A549 (cell line): ENCODE measurements at regions not wholly inside any gene's neighbourhood (a gene's known extent, or its start where the extent isn't known, plus 50 kb on each side); places are given as distances from the start of the nearest gene placed in this dataset.

Experiments
- ATAC-seq, 2 experiments: fragments of 200-7000 bp in 1 of 2; fragments of >200 bp in 1 of 2; cut with Nextera tagmentation in 1 of 2; cut with Tn5 transposase in 1 of 2; 3 replicates each; pipeline versions ENCODE4 v1.8.0 to v1.9.1; 2018 to 2020; ENCODE audit warnings: mild to moderate bottlenecking in 1 of 2, moderate library complexity in 1 of 2
- CTCF ChIA-PET: fragments of 300-600 bp; sonication (Branson Sonifier 250); formaldehyde crosslinking; extraction: SDS; loops from one replicate; lab custom pipeline; 2021; ENCODE audit warnings: antibody characterized with exemption, inconsistent platforms; lab: Yijun Ruan, JAX
- POLR2A ChIA-PET: fragments of 350-600 bp; formaldehyde crosslinking; extraction: SDS; loops from one replicate; lab custom pipeline; 2021; ENCODE audit warnings: antibody characterized with exemption, inconsistent platforms; lab: Yijun Ruan, JAX
- DNase-seq, 2 experiments: peaks; one replicate each; pipeline versions ENCODE4 v3.0.0 to v3.0.0-alpha.2; 2011 to 2016; ENCODE audit warnings: low read depth in 1 of 2, low spot score in 1 of 2
- FAIRE-seq: peaks from 2 replicates; lab custom pipeline; 2011; peaks lifted over from hg19 to GRCh38; lab: Jason Lieb, UNC
- H3K27ac ChIP-seq, 2 experiments: fragments of >200 bp; sonication (Bioruptor Twin); formaldehyde crosslinking; 3 replicates each; pipeline ENCODE4 v1.5.1; 2016 to 2017
- H3K4me1 ChIP-seq: fragments of >200 bp; sonication (Bioruptor Twin); formaldehyde crosslinking; 3 replicates; pipeline ENCODE4 v1.6.1; 2016
- H3K4me2 ChIP-seq: fragments of >200 bp; sonication (Bioruptor Twin); formaldehyde crosslinking; 3 replicates; pipeline ENCODE4 v1.6.1; 2016
- H3K4me3 ChIP-seq: fragments of >200 bp; sonication (Bioruptor Twin); formaldehyde crosslinking; 3 replicates; pipeline ENCODE4 v1.5.1; 2016
- H3K9me3 ChIP-seq: fragments of >200 bp; sonication (Bioruptor Twin); formaldehyde crosslinking; 3 replicates; pipeline ENCODE4 v1.6.1; 2016
- BHLHE40 ChIP-seq: IDR thresholded peaks from 2 replicates; pipeline ENCODE4 v1.6.1; 2012; ENCODE audit warnings: low read depth, low read length, inconsistent platforms
- CEBPB ChIP-seq, 2 experiments: fragments of >200 bp in 1 of 2; sonication (Bioruptor Twin) in 1 of 2; formaldehyde crosslinking in 1 of 2; IDR thresholded peaks; 2 replicates each; pipeline ENCODE4 v1.6.1; 2012 to 2016
- CHD4 ChIP-seq: fragments of 200-600 bp; sonication (generic); IDR thresholded peaks from 2 replicates; pipeline ENCODE4 v1.6.1; 2016; ENCODE audit warnings: antibody characterized with exemption, mild to moderate bottlenecking, borderline replicate concordance
- EHF ChIP-seq: fragments of 250-450 bp; sonication (Bioruptor Pico); IDR thresholded peaks from 2 replicates; pipeline ENCODE4 v1.5.0; 2020; ENCODE audit warnings: mild to moderate bottlenecking
- EHMT2 ChIP-seq: fragments of 200-600 bp; sonication (generic); IDR thresholded peaks from 2 replicates; pipeline ENCODE4 v1.6.1; 2016; ENCODE audit warnings: antibody characterized with exemption, low read depth, mild to moderate bottlenecking, moderate library complexity
- ESRRA ChIP-seq: fragments of 150-350 bp; IDR thresholded peaks from 2 replicates; pipeline ENCODE4 v1.6.1; 2014; ENCODE audit warnings: mild to moderate bottlenecking, low read length, borderline replicate concordance
- FOSB ChIP-seq: fragments of 250-450 bp; sonication (Bioruptor Pico); IDR thresholded peaks from 2 replicates; pipeline ENCODE4 v1.5.0; 2020; ENCODE audit warnings: mild to moderate bottlenecking, moderate library complexity
- GATA3 ChIP-seq: IDR thresholded peaks from 2 replicates; pipeline ENCODE4 v1.6.1; 2012; ENCODE audit warnings: borderline replicate concordance
- HDAC2 ChIP-seq: fragments of 200-600 bp; sonication (generic); IDR thresholded peaks from 2 replicates; pipeline ENCODE4 v1.6.1; 2016
- HOXA7 ChIP-seq: fragments of 250-450 bp; sonication (Bioruptor Pico); IDR thresholded peaks from 2 replicates; pipeline ENCODE4 v1.5.0; 2020; ENCODE audit warnings: mild to moderate bottlenecking, moderate library complexity
- HOXB13 ChIP-seq: fragments of 250-450 bp; sonication (Bioruptor Pico); IDR thresholded peaks from 2 replicates; pipeline ENCODE4 v1.5.0; 2020; ENCODE audit warnings: low read depth, mild to moderate bottlenecking, moderate library complexity
- JUNB ChIP-seq: fragments of >200 bp; sonication (Bioruptor Twin); formaldehyde crosslinking; IDR thresholded peaks from 2 replicates; pipeline ENCODE4 v1.6.1; 2016
- MAFK ChIP-seq: fragments of 450-650 bp; IDR thresholded peaks from 2 replicates; pipeline ENCODE4 v1.6.1; 2014; ENCODE audit not compliant: partially characterized antibody
- NFE2L2 ChIP-seq: fragments of 150-350 bp; conservative IDR thresholded peaks from 2 replicates; pipeline ENCODE4 v1.6.1; 2014; ENCODE audit warnings: low read length
- POLR2A ChIP-seq: IDR thresholded peaks from 2 replicates; pipeline ENCODE4 v1.6.1; 2012; ENCODE audit warnings: mild to moderate bottlenecking, low read length
- POLR2AphosphoS2 ChIP-seq: conservative IDR thresholded peaks from 2 replicates; pipeline ENCODE4 v1.6.1; 2012; ENCODE audit warnings: low read length, improper control_type of control experiment, inconsistent platforms
- RAD21 ChIP-seq, 2 experiments: fragments of >200 bp in 1 of 2; sonication (Bioruptor Twin) in 1 of 2; formaldehyde crosslinking in 1 of 2; IDR thresholded peaks in 1 of 2; conservative IDR thresholded peaks in 1 of 2; 2 replicates in 1 of 2; 3 replicates in 1 of 2; pipeline ENCODE4 v1.6.1; 2012 to 2018; ENCODE audit warnings: inconsistent platforms in 1 of 2
- RCOR1 ChIP-seq: fragments of 150-350 bp; IDR thresholded peaks from 2 replicates; pipeline ENCODE4 v1.6.1; 2014; ENCODE audit warnings: antibody characterized with exemption, low read length, low read depth
- RFX5 ChIP-seq: fragments of 450-650 bp; IDR thresholded peaks from 2 replicates; pipeline ENCODE4 v1.7.1; 2014; ENCODE audit warnings: antibody characterized with exemption, mild to moderate bottlenecking, moderate library complexity
- SREBF2 ChIP-seq: fragments of 450-650 bp; IDR thresholded peaks from 2 replicates; pipeline ENCODE4 v1.6.1; 2014; ENCODE audit warnings: mild to moderate bottlenecking, moderate library complexity
- TFCP2L1 ChIP-seq: fragments of 250-450 bp; sonication (Bioruptor Pico); IDR thresholded peaks from 2 replicates; pipeline ENCODE4 v1.5.0; 2021; ENCODE audit warnings: mild to moderate bottlenecking
- ZSCAN20 ChIP-seq: fragments of 250-450 bp; sonication (Bioruptor Pico); IDR thresholded peaks from 2 replicates; pipeline ENCODE4 v1.8.0; 2022; ENCODE audit warnings: mild to moderate bottlenecking, moderate library complexity
- WGBS: methylation state at CpG from one replicate; pipeline ENCODE4 v1.1.6; 2017; ENCODE audit errors: missing lambda C conversion rate; 5-methylcytosine and 5-hydroxymethylcytosine counted together
- TF ChIP-seq, protein P1 (sequence below): fragments of >200 bp; sonication (Bioruptor Twin); formaldehyde crosslinking; IDR thresholded peaks from 2 replicates; pipeline ENCODE4 v1.6.1; 2016
- TF ChIP-seq, protein P2 (sequence below): IDR thresholded peaks from 2 replicates; pipeline ENCODE4 v1.6.1; 2012
- TF ChIP-seq, protein P3 (sequence below): fragments of 150-350 bp; IDR thresholded peaks from 2 replicates; pipeline ENCODE4 v1.6.1; 2014; ENCODE audit warnings: low read depth, mild to moderate bottlenecking, low read length
- TF ChIP-seq, protein P4 (sequence below): fragments of 250-450 bp; sonication (Bioruptor Pico); IDR thresholded peaks from 2 replicates; pipeline ENCODE4 v1.5.0; 2021; ENCODE audit warnings: mild to moderate bottlenecking, moderate library complexity, borderline replicate concordance
- TF ChIP-seq, protein P5 (sequence below): fragments of >200 bp; sonication (Bioruptor Twin); formaldehyde crosslinking; IDR thresholded peaks from 3 replicates; pipeline ENCODE4 v1.6.1; 2016

DNA sequence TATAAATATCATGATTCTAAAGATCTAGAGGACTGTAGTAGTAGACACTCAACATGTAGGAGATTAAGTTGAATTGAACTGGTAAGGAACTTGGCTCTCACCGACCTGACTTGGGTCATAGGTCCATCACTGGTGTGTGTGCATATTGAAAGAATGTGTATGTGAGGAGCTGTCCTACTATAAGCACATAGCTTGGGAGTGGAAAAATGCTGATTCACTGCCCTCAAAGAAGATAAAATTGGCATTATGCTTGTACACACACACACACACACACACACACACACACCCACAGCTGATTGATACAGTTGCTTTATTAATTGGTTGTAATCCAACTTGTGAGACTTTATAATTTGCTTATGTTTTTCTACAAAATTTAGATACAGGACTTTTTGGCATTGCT is 411.0 kb upstream of the NR2F2 start:
- DNase-seq (peak in 1 of 2 experiments; percentile 5), FAIRE-seq (no peak), ATAC-seq (no peak)
- no peaks in the 10 kb centered on the region for H3K4me1 ChIP-seq
- WGBS, result 30% methylated on average over 1 of the region's 1 CpG
- ChIA-PET CTCF (interaction anchor here (1.0 kb wide), 1 partner anchor 9 kb away, joined by 3 read pairs; no protein-coding TSS in a partner anchor), POLR2A (no interaction called here)
- no peaks in the 10 kb centered on the region for H3K9me3 ChIP-seq
- H3K4me3 ChIP-seq, result no peak overlapping the region
- no peak overlapping the region for H3K27ac ChIP-seq
- H3K4me2 ChIP-seq, result no peak overlapping the region
- TF ChIP-seq GATA3 (no peak), MAFK (no peak), RAD21 (conservative IDR thresholded peaks at IDR 0.05 in 1 of 2, IDR thresholded peaks at IDR 0.05 in 1 of 2) (no peak), SREBF2 (no peak), EHF (no peak), CHD4 (no peak), NFE2L2 (no peak), FOSB (CRISPR knock-in tag) (no peak), CEBPB (IDR thresholded peaks at IDR 0.05) (no peak), EHMT2 (no peak), TFCP2L1 (CRISPR knock-in tag) (no peak), BHLHE40 (no peak), POLR2A (no peak), HOXA7 (CRISPR knock-in tag) (no peak), ESRRA (no peak)
- TF ChIP-seq, protein P1, sequence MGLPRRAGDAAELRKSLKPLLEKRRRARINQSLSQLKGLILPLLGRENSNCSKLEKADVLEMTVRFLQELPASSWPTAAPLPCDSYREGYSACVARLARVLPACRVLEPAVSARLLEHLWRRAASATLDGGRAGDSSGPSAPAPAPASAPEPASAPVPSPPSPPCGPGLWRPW, result no peak
- TF ChIP-seq, protein P2, sequence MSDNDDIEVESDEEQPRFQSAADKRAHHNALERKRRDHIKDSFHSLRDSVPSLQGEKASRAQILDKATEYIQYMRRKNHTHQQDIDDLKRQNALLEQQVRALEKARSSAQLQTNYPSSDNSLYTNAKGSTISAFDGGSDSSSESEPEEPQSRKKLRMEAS, result no peak

DNA sequence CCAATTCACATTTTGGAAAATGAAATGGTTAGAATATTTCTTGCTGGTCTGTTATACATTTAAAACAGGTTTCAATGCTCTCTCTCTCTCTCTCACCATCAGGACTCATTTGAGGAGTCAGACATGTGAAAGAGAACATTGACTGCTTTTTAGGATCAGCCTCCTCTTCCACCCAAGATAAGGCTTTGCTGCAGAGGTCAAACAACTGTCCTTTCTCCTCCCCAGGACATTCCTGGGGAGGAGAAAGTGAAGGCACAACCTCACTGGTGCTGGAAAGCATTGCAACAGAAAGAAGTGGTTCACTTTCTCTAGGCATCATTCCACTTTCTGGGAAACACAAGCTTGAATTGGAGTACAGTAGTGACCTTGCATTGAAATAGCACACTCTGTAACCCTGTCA is 409.1 kb upstream of the NR2F2 start:
- H3K4me1 ChIP-seq, result no peaks in the 10 kb centered on the region
- TF ChIP-seq, protein P3, sequence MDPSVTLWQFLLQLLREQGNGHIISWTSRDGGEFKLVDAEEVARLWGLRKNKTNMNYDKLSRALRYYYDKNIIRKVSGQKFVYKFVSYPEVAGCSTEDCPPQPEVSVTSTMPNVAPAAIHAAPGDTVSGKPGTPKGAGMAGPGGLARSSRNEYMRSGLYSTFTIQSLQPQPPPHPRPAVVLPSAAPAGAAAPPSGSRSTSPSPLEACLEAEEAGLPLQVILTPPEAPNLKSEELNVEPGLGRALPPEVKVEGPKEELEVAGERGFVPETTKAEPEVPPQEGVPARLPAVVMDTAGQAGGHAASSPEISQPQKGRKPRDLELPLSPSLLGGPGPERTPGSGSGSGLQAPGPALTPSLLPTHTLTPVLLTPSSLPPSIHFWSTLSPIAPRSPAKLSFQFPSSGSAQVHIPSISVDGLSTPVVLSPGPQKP, result no peak
- TF ChIP-seq JUNB (no peak), HDAC2 (no peak), RCOR1 (no peak)
- ChIA-PET POLR2A (no interaction called here), CTCF (interaction anchor here (1.2 kb wide), 1 partner anchor 13 kb away, joined by 3 read pairs; no protein-coding TSS in a partner anchor)
- no peak overlapping the region for H3K4me3 ChIP-seq
- no peak overlapping the region for H3K27ac ChIP-seq
- no peak for DNase-seq
- H3K4me2 ChIP-seq, result no peak overlapping the region
- H3K9me3 ChIP-seq, result no peaks in the 10 kb centered on the region
- FAIRE-seq, result no peak
- ATAC-seq, result no peak

DNA sequence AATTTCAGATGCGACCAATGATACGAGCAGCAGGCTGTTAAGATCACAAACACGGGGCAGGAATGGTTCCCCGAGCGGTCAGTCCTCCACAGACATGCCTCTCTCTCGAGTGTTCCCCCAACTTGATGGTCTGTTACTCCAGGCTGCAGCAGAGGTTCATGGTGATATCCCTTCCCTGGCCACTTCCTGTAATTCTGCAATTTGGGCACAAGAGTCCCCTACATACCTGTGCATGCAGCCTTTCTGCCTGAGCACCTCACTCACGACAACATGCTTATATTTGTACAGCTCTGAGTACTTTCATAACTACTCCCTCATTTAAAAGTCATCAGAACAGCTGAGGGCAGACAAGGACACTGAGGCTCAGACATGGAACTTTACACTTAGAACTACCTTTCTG is 408.1 kb upstream of the NR2F2 start:
- CTCF ChIA-PET, result interaction anchor here (1.2 kb wide), 1 partner anchor 14 kb away, joined by 3 read pairs; no protein-coding TSS in a partner anchor
- Histone ChIP-seq H3K27ac (no peak overlapping the region), H3K9me3 (no peaks in the 10 kb centered on the region), H3K4me3 (no peak overlapping the region), H3K4me1 (no peaks in the 10 kb centered on the region), H3K4me2 (no peak overlapping the region)
- peak in 1 of 2 experiments; percentile 26 for DNase-seq
- 35% methylated on average over 7 of the region's 7 CpGs for WGBS
- POLR2A ChIA-PET, result no interaction called here
- ATAC-seq, result peak in 1 of 2 experiments; percentile 57; a peak in 3 of 6 replicates
- TF ChIP-seq RAD21 (conservative IDR thresholded peaks at IDR 0.05 in 1 of 2, IDR thresholded peaks at IDR 0.05 in 1 of 2) (peak; percentile 20 to 26; a peak in 2 of 5 replicates), TFCP2L1 (CRISPR knock-in tag) (no peak)
- FAIRE-seq, result no peak

DNA sequence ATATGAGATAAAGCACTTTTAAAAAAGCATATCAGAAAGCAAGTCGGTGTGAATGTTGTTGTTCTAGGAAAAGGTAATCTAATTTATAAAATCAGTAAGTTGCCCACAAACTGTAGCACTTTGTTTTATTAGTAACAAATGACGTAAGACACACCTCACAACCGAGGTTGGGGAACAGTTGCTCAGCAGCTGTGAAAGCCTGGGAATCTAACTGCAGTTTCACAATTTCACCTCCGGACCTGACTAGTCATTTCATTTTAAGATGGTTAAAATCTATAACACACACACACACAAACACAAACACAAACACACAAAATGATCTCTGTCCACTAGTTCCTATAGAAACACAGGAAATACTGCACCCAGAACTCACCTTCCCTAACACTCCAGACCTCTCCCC is 406.7 kb upstream of the NR2F2 start:
- Histone ChIP-seq H3K9me3 (no peaks in the 10 kb centered on the region), H3K4me3 (no peak overlapping the region), H3K27ac (no peak overlapping the region), H3K4me2 (no peak overlapping the region), H3K4me1 (no peaks in the 10 kb centered on the region)
- ChIA-PET CTCF (no interaction called here), POLR2A (no interaction called here)
- no peak for DNase-seq
- FAIRE-seq, result no peak
- no peak for ATAC-seq
- 65% methylated on average over 4 of the region's 4 CpGs for WGBS
- TF ChIP-seq RFX5 (no peak), HDAC2 (no peak), HOXB13 (CRISPR knock-in tag) (no peak), EHMT2 (no peak), POLR2AphosphoS2 (no peak), NFE2L2 (no peak), ZSCAN20 (CRISPR knock-in tag) (no peak), POLR2A (no peak)
- TF ChIP-seq, protein P1, result no peak
- TF ChIP-seq, protein P4, sequence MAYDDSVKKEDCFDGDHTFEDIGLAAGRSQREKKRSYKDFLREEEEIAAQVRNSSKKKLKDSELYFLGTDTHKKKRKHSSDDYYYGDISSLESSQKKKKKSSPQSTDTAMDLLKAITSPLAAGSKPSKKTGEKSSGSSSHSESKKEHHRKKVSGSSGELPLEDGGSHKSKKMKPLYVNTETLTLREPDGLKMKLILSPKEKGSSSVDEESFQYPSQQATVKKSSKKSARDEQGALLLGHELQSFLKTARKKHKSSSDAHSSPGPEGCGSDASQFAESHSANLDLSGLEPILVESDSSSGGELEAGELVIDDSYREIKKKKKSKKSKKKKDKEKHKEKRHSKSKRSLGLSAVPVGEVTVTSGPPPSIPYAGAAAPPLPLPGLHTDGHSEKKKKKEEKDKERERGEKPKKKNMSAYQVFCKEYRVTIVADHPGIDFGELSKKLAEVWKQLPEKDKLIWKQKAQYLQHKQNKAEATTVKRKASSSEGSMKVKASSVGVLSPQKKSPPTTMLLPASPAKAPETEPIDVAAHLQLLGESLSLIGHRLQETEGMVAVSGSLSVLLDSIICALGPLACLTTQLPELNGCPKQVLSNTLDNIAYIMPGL (CRISPR knock-in tag), result no peak
- TF ChIP-seq, protein P5, sequence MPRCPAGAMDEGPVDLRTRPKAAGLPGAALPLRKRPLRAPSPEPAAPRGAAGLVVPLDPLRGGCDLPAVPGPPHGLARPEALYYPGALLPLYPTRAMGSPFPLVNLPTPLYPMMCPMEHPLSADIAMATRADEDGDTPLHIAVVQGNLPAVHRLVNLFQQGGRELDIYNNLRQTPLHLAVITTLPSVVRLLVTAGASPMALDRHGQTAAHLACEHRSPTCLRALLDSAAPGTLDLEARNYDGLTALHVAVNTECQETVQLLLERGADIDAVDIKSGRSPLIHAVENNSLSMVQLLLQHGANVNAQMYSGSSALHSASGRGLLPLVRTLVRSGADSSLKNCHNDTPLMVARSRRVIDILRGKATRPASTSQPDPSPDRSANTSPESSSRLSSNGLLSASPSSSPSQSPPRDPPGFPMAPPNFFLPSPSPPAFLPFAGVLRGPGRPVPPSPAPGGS, result no peak
